ENCODE measurements at regions not wholly inside any gene's neighbourhood (a gene's known extent, or its start where the extent isn't known, plus 50 kb on each side); places are given as distances from the start of the nearest gene placed in this dataset.

- Histone ChIP-seq H3K79me2 (ENCODE audit: insufficient read depth, low read depth) (no peaks in the 10 kb centered on the region), H3K27me3 (ENCODE audit: insufficient read depth, low read depth) (no peaks in the 10 kb centered on the region), H3K27ac (no peak overlapping the region), H2AFZ (ENCODE audit: low read depth) (no peak overlapping the region), H3K4me2 (no peak overlapping the region), H3K9ac (no peak overlapping the region), H3K36me3 (ENCODE audit: insufficient read depth) (no peaks in the 10 kb centered on the region), H3K4me3 (IDR thresholded peaks at IDR 0.05; ENCODE audit: insufficient read depth, low read depth, low read length) (no peak overlapping the region), H3K4me1 (ENCODE audit: low read depth, poor library complexity, severe bottlenecking) (no peaks in the 10 kb centered on the region), H4K20me1 (ENCODE audit: insufficient read depth) (no peaks in the 10 kb centered on the region)
- TF ChIP-seq CTCF (conservative IDR thresholded peaks at IDR 0.05; ENCODE audit: low read depth, low read length), result no peak
Measured at GRCh38 chr12:114189266-114189665, 216.7 kb downstream of the TBX5 start.

- Histone ChIP-seq H3K79me2 (ENCODE audit: insufficient read depth, low read depth) (no peaks in the 10 kb centered on the region), H3K27ac (no peak overlapping the region), H3K4me3 (IDR thresholded peaks at IDR 0.05; ENCODE audit: insufficient read depth, low read depth, low read length) (no peak overlapping the region), H3K4me2 (no peak overlapping the region), H3K36me3 (ENCODE audit: insufficient read depth) (no peaks in the 10 kb centered on the region), H2AFZ (ENCODE audit: low read depth) (no peak overlapping the region), H3K9ac (no peak overlapping the region), H4K20me1 (ENCODE audit: insufficient read depth) (no peaks in the 10 kb centered on the region), H3K4me1 (ENCODE audit: low read depth, poor library complexity, severe bottlenecking) (no peaks in the 10 kb centered on the region), H3K27me3 (ENCODE audit: insufficient read depth, low read depth) (no peaks in the 10 kb centered on the region)
- no peak for TF ChIP-seq CTCF (conservative IDR thresholded peaks at IDR 0.05; ENCODE audit: low read depth, low read length)
Measured at GRCh38 chr12:114186241-114187002, 219.5 kb downstream of the TBX5 start.

DNA sequence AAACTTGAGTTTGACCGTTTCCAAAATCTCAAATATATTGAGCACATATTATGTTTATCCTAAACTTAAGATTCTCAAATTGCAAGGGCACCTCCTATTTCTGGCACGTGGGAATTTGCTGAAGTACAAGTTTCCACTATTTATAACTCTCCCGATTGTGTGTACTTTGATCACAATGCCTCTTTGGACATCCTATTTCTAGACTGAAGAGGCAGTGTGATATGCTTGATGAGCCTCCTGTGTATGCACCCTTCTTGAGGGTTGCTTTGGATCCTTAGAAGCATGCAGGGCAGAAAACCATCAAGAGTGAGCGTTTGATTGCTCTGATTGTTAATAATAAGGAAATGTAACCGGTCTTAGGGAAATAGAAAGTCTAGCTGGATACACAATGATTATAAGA is 218.9 kb upstream of the RBM19 start:
- no peak overlapping the region for H3K4me2 ChIP-seq
- H3K27ac ChIP-seq, result no peak overlapping the region
- H3K4me3 ChIP-seq (IDR thresholded peaks at IDR 0.05; ENCODE audit: insufficient read depth, low read depth, low read length), result no peak overlapping the region
- H2AFZ ChIP-seq (ENCODE audit: low read depth), result no peak overlapping the region
- H3K36me3 ChIP-seq (ENCODE audit: insufficient read depth), result no peaks in the 10 kb centered on the region
- no peak for TF ChIP-seq CTCF (conservative IDR thresholded peaks at IDR 0.05; ENCODE audit: low read depth, low read length)
- H3K27me3 ChIP-seq (ENCODE audit: insufficient read depth, low read depth), result no peaks in the 10 kb centered on the region
- H4K20me1 ChIP-seq (ENCODE audit: insufficient read depth), result no peaks in the 10 kb centered on the region
- no peaks in the 10 kb centered on the region for H3K4me1 ChIP-seq (ENCODE audit: low read depth, poor library complexity, severe bottlenecking)
- H3K79me2 ChIP-seq (ENCODE audit: insufficient read depth, low read depth), result no peaks in the 10 kb centered on the region
- no peak overlapping the region for H3K9ac ChIP-seq

GRCh38 chr12:114174326-114174725 is 208.2 kb upstream of the RBM19 start:
- H3K27me3 ChIP-seq (ENCODE audit: insufficient read depth, low read depth), result no peaks in the 10 kb centered on the region
- no peak overlapping the region for H3K27ac ChIP-seq
- no peaks in the 10 kb centered on the region for H4K20me1 ChIP-seq (ENCODE audit: insufficient read depth)
- H3K4me1 ChIP-seq (ENCODE audit: low read depth, poor library complexity, severe bottlenecking), result no peaks in the 10 kb centered on the region
- TF ChIP-seq CTCF (conservative IDR thresholded peaks at IDR 0.05; ENCODE audit: low read depth, low read length), result no peak
- H3K79me2 ChIP-seq (ENCODE audit: insufficient read depth, low read depth), result no peaks in the 10 kb centered on the region
- no peak overlapping the region for H2AFZ ChIP-seq (ENCODE audit: low read depth)
- no peak overlapping the region for H3K4me2 ChIP-seq
- no peaks in the 10 kb centered on the region for H3K36me3 ChIP-seq (ENCODE audit: insufficient read depth)
- H3K9ac ChIP-seq, result no peak overlapping the region
- H3K4me3 ChIP-seq (IDR thresholded peaks at IDR 0.05; ENCODE audit: insufficient read depth, low read depth, low read length), result no peak overlapping the region

All from KMS-11 (cell line).